HG02973 (cell line): ENCODE measurements at regions not wholly inside any gene's neighbourhood (a gene's known extent, or its start where the extent isn't known, plus 50 kb on each side); places are given as distances from the start of the nearest gene placed in this dataset.

Experiments used
- ATAC-seq: cut with Tn5 transposase; IDR thresholded peaks from one replicate; pipeline ENCODE4 v1.9.1; 2021; ENCODE audit warnings: moderate library complexity; ENCODE audit not compliant: unreplicated experiment

GRCh38 chr9:118558026-118558425 is 811.2 kb downstream of the BRINP1 start:
- ATAC-seq: no peak

GRCh38 chr9:118558891-118559290 is 810.3 kb downstream of the BRINP1 start:
- no peak for ATAC-seq

- no peak for ATAC-seq
These were observed 808.2 kb downstream of the BRINP1 start for GRCh38 chr9:118561051-118561450.

GRCh38 chr9:118563677-118564076 is 805.6 kb downstream of the BRINP1 start:
- ATAC-seq: no peak

- no peak for ATAC-seq
These were observed 801.4 kb downstream of the BRINP1 start for GRCh38 chr9:118567861-118568260.

DNA sequence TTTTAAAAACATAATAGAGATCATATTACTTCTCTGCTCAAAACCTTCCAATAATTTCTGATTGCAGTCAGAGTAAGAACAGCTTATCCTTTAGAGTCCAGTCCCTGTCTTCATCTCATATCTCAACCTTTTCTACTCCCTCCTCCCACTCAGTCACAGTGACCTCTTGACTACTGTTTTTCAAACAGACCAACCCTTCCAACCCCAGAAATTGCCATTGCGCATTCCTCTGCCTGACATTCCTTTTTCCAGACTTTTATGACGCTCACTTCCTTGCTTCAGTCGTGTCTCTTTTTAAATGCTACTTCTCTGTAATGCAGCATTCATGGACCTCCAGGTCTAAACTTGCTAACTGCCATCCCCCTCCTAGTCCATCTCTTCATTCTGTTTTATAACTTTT is 800.5 kb downstream of the BRINP1 start:
- no peak for ATAC-seq

GRCh38 chr9:118569148-118569547 is 800.1 kb downstream of the BRINP1 start:
- no peak for ATAC-seq

GRCh38 chr9:118570066-118570465 is 799.2 kb downstream of the BRINP1 start:
- no peak for ATAC-seq

DNA sequence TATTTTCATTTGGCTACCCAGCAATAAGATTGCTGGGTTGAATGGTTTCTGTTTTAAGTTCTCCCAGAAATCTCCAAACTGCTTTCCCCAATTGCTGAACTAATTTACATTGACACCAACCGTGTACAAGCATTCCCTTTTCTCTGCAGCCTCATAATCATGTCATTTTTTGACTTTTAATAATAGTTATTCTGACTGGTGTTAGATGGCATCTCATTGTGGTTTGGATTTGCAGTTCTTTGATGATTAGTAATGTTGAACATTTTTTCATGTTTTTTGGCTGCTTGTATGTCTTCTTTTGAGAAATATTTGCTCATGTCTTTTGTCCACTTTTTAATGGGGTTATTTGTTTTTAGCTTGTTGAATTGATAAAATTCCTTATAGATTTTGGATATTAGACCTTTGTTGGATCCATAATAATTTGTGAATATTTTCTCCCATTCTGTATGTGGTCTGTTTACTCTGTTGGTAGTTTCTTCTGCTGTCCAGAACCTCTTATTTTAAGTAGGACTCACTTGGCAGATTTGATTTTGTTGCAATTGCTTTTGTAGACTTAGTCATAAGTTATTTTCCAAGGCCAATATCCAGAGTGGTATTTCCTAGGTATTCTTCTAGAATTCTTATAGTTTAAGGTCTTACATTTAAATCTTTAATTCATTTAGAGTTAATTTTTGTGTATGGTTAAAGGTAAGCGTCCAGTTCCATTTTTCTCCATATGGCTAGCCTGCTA is 793.7 kb downstream of the BRINP1 start:
- ATAC-seq: no peak

DNA sequence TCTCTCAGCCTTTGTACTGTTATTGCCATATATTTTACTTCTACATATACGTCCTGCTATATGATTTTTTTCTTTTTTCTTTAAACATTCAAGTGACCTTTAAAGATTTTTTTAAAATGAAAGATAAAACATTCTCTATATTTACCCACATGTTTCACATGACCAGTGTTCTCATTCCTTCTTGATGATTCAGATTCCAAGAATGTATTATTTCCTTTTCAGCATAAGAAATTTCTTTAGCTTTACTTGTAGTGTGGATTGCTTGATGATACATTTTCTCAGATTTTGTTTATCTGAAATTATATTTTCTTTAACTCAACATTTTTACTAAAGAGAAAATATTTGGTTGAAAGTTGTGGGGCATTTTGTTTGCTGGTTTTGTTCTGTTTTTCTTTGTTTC is 792.1 kb downstream of the BRINP1 start:
- no peak for ATAC-seq

DNA sequence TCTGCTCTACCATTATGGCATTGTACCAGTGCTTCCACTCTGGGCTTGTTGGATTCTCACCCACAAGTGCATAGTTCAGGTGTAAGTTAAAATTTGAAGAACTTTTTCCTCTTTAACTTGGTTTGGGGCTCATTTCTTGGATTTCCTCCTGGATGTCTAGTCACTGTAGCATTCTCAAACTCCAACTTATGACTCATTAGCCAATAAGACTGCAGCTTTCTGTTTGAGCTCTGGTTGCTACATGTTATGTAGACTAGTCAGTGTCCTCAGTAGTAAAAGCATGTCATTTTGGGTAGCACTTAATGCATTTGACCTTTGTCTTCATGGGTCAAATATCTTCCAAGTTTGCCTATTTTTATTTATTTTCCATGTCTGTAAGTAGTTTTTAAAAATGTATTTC is 790.8 kb downstream of the BRINP1 start:
- no peak for ATAC-seq

DNA sequence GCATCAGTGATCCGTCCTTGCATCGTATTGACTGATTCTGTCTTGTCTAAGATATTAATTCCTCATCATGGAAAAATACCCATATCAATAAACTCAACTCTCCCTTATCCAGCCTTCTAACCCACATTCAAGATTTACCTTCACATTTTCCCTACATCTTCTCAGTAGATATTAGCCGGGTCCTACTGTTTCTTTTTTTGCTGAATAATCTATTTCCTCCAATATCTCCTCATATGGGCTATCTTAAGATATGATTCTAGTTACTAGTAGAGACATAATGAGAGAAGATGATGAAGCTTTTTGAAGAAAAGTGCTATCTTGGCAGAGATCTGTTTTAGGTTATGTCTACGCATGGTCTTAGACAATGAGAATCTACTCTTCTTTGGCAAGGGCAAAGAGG is 785.8 kb downstream of the BRINP1 start:
- ATAC-seq: no peak

- ATAC-seq: no peak
These were observed 782.3 kb downstream of the BRINP1 start for GRCh38 chr9:118586978-118587377.

- ATAC-seq: no peak
These were observed 774.8 kb downstream of the BRINP1 start for GRCh38 chr9:118594428-118594827.

- ATAC-seq: no peak
These were observed 773.4 kb downstream of the BRINP1 start for GRCh38 chr9:118595719-118596305.

GRCh38 chr9:118596374-118597015 is 772.7 kb downstream of the BRINP1 start:
- no peak for ATAC-seq

DNA sequence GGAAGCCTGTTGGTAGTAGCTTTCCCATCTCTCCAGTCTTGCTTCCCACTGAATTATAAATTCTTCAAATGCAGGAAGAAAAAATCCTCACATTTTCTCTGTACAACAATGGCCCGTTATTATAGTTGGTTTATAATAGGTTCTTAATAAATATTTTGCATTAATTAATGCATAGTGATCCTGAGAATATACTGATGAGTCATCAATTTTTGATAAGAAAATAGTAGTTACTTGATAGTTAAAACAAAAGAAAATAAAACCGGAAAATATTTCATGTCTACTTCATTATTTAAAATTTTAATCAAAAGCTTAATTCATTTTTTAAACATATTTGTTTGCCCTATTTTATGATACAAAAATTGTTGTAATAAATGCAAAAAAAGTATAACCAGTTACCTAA is 762.6 kb downstream of the BRINP1 start:
- no peak for ATAC-seq

DNA sequence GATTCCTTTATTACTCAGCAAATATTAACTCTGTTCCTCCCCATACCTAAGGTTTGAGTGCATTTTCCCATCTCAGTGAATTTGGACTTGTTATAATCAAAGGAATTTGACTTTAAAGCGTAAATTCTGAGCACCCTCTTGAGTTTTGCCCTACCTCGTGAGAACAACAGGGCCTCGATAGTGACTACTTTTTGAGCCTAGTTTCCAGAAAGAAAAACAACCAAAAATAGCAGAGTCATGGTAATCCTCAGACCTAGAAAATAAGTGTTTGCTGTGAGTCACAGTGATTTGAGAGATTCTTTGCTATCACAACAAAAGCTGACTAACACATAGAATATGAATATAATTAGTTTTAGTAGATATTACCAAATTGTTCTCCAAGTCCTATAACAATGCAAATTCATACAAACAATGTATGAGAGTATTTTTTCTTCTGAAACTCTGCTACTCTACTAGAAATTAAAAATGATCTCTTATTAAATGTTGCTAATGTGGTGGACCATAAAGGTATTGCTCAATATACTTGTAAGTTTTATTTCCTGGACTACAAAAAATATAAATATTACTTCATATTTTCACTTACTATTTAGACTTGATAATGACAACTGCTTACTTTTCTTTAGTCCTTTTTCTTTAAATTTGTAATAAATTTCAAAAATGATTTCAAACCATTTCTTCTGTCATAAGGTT is 759.7 kb downstream of the BRINP1 start:
- ATAC-seq: no peak

DNA sequence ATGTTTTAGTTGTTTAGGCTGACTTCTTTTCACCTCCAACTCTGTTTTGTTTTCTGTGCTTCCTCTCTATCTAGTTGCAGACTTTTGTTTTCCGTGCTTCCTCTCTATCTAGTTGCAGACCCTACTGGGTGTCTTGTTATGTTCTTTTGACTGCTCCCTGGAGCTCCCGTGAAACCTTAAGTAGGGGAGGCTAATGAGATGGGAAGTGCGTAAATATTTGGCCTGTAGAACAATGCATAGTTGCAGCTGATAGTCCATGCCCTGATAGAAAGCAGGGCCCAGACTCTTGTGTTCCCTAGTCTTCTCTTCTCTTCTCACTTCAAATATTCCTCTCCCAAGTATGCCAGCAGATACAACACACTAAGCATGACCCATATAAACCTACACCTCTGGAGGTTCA is 757.0 kb downstream of the BRINP1 start:
- no peak for ATAC-seq

- ATAC-seq: no peak
These were observed 755.2 kb downstream of the BRINP1 start for GRCh38 chr9:118613996-118614395.

GRCh38 chr9:118618084-118618483 is 751.2 kb downstream of the BRINP1 start:
- no peak for ATAC-seq

DNA sequence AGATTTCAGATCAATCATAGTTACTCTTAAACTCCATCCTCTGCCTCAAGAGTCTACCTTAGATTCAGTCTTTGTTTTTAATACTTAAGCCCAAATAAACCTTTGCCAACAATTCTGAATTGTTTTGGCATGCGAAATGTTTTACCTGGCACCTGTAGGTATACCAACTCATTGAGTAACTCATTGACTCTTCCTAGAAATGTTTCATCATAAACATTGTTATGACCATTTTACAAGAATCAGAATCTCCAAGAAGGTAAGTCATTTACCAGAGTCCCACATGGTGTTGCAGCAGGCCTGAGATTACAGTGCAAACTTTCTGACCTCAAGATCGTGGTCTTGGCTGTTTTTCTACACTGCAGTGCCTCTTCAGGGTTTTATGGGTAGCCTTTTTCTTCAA is 750.4 kb downstream of the BRINP1 start:
- no peak for ATAC-seq
